K562 (cell line): ENCODE measurements at regions not wholly inside any gene's neighbourhood (a gene's known extent, or its start where the extent isn't known, plus 50 kb on each side); places are given as distances from the start of the nearest gene placed in this dataset.
A peak's percentile ranks its signal among the peaks of the same experiment; 100 is the strongest.

ENCODE experiments used
- ADNP ChIP-seq: fragments of 200-800 bp; sonication (Bioruptor generic); IDR thresholded peaks from 2 replicates; pipeline ENCODE4 v1.6.1; 2016; ENCODE audit warnings: missing genetic modification characterization, missing compliant biosample characterization
- CBFA2T3 ChIP-seq: fragments of 450-650 bp; IDR thresholded peaks from 2 replicates; pipeline ENCODE4 v1.6.1; 2017
- CBX5 ChIP-seq: IDR thresholded peaks from 2 replicates; pipeline ENCODE4 v1.6.1; 2014; ENCODE audit warnings: low read depth, borderline replicate concordance
- CHAMP1 ChIP-seq: fragments of 450-650 bp; IDR thresholded peaks from 2 replicates; pipeline ENCODE4 v1.6.1; 2016; ENCODE audit warnings: mild to moderate bottlenecking
- ETV6 ChIP-seq, 3 experiments: fragments of 150-350 bp in 1 of 3; sonication (generic) in 1 of 3; formaldehyde crosslinking in 1 of 3; IDR thresholded peaks; 2 replicates each; pipeline versions ENCODE4 v1.6.1 to v1.8.0; 2014 to 2022; ENCODE audit warnings: borderline replicate concordance in 2 of 3, low read depth in 2 of 3, antibody characterized with exemption in 1 of 3, low read length in 1 of 3, mild to moderate bottlenecking in 1 of 3, missing genetic modification reagents in 1 of 3
- HINFP ChIP-seq: fragments of 450-650 bp; conservative IDR thresholded peaks from 2 replicates; pipeline ENCODE4 v1.6.1; 2016; ENCODE audit warnings: missing genetic modification characterization, low read depth, mild to moderate bottlenecking, control low read depth, missing compliant biosample characterization
- IRF1 ChIP-seq: sonication (generic); formaldehyde crosslinking; IDR thresholded peaks from 2 replicates; pipeline ENCODE4 v1.8.0; 2022; ENCODE audit warnings: missing genetic modification reagents, mild to moderate bottlenecking, borderline replicate concordance
- MAFG ChIP-seq: fragments of 450-650 bp; conservative IDR thresholded peaks from 2 replicates; pipeline ENCODE4 v1.6.1; 2016; ENCODE audit warnings: missing genetic modification characterization, missing compliant biosample characterization
- MCM2 ChIP-seq: fragments of 450-650 bp; IDR thresholded peaks from 2 replicates; pipeline ENCODE4 v1.6.1; 2017; ENCODE audit warnings: low read depth, mild to moderate bottlenecking
- MLLT1 ChIP-seq, 2 experiments: fragments of 450-650 bp; IDR thresholded peaks; 2 replicates each; pipeline ENCODE4 v1.6.1; 2016
- MXI1 ChIP-seq: IDR thresholded peaks from 2 replicates; pipeline ENCODE4 v1.6.1; 2011; ENCODE audit warnings: low read depth, mild to moderate bottlenecking, improper control_type of control experiment, low read length
- NONO ChIP-seq, 2 experiments: fragments of 200-400 bp in 1 of 2; fragments of 450-650 bp in 1 of 2; formaldehyde crosslinking in 1 of 2; IDR thresholded peaks; 2 replicates each; pipeline ENCODE4 v1.6.1; 2017; ENCODE audit warnings: low read depth in 2 of 2, mild to moderate bottlenecking in 2 of 2, moderate library complexity in 2 of 2, low read length in 1 of 2
- SMARCB1 ChIP-seq: IDR thresholded peaks from 2 replicates; pipeline ENCODE4 v1.6.1; 2011; ENCODE audit warnings: improper control_type of control experiment, low read depth; ENCODE audit not compliant: insufficient read length
- ZNF316 ChIP-seq: fragments of 450-650 bp; IDR thresholded peaks from 2 replicates; pipeline ENCODE4 v1.6.1; 2016
- ZNF408 ChIP-seq: fragments of 250-450 bp; sonication (Bioruptor Pico); IDR thresholded peaks from 2 replicates; pipeline ENCODE4 v1.4.0; 2020; ENCODE audit warnings: low read depth, mild to moderate bottlenecking, moderate library complexity
- ZNF512 ChIP-seq: IDR thresholded peaks from 2 replicates; pipeline ENCODE4 v1.6.1; 2016; ENCODE audit warnings: missing genetic modification characterization, missing compliant biosample characterization
- ZNF699 ChIP-seq: fragments of 250-450 bp; sonication (Bioruptor Pico); IDR thresholded peaks from 2 replicates; pipeline ENCODE4 v1.8.0; 2021; ENCODE audit warnings: mild to moderate bottlenecking, moderate library complexity; ENCODE audit not compliant: insufficient replicate concordance

GRCh38 chr15:94844538-94845389, 613.4 kb downstream of the MCTP2 start (continued):
- TF ChIP-seq HINFP, result no peak
- no peak for TF ChIP-seq ZNF316
- peak in 1 of 2 experiments; percentile 29; a peak in 1 of 4 replicates for TF ChIP-seq ETV6 (IDR thresholded peaks at IDR 0.05; ENCODE audit: borderline replicate concordance in 1 of 2, low read depth in 2 of 2, low read length in 1 of 2)
- peak; percentile 21; the same call in 1 of the 2 replicates for TF ChIP-seq ETV6 (CRISPR knock-in tag; IDR thresholded peaks at IDR 0.05; ENCODE audit: borderline replicate concordance)
- TF ChIP-seq MLLT1 (IDR thresholded peaks at IDR 0.05), result no peak
- no peak for TF ChIP-seq IRF1 (CRISPR knock-in tag)
- no peak for TF ChIP-seq ZNF512 (tag)
- no peak for TF ChIP-seq ZNF699 (CRISPR knock-in tag)
- TF ChIP-seq MAFG (tag), result no peak
- peak in 1 of 2 experiments; percentile 44; a peak in 1 of 4 replicates for TF ChIP-seq NONO (IDR thresholded peaks at IDR 0.05; ENCODE audit: low read depth in 2 of 2, low read length in 1 of 2)
- TF ChIP-seq CBX5, result no peak
- TF ChIP-seq MCM2, result no peak
- no peak for TF ChIP-seq ZNF408 (CRISPR knock-in tag)
- TF ChIP-seq CBFA2T3, result peak; percentile 60
- TF ChIP-seq ADNP (tag), result no peak
- TF ChIP-seq CHAMP1, result 0 out of 2 replicates have a peak, but pooled peaks have one; percentile 24
- 0 out of 2 replicates have a peak, but pooled peaks have one; percentile 44 for TF ChIP-seq MXI1
- peak; percentile 60 for TF ChIP-seq SMARCB1
